Esophagus mucosa (tissue), 1 donor: ENCODE measurements at regions not wholly inside any gene's neighbourhood (a gene's known extent, or its start where the extent isn't known, plus 50 kb on each side); places are given as distances from the start of the nearest gene placed in this dataset.
A peak's percentile ranks its signal among the peaks of the same experiment; 100 is the strongest.
"Not testable (repeated sequence)": the region's sequence is repeated elsewhere in the genome, so short reads cannot be mapped to it uniquely, and the experiment has no call there.

Experiments used
- ATAC-seq: fragments of 200-7000 bp; cut with Tn5 transposase; one replicate; pipeline ENCODE4 v1.9.1; 2020
- donor health status: DM: yes; HTN: yes; CAD: no.

DNA sequence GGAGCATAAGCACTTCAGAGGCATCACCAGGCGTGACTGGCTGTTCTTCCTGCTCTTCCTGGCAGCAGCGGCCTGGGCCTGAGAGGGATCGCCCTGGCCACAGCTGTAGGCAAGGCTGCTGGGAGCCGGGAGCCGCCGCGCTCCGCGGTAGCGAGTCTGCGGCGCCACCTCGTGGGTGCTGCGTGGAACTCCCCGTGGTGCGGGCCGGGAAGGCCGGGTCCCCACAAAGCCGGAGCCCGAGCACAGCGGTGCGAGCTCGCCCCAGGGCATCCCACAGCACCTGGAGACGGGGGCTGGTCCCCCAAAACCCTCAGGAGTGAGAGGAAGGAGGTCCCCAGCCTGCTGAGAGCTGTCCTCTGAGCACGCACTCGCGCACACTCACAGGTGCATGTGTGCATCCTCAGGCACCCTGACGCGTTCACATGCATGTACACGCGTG is 1546.5 kb downstream of the RPIA start:
- not testable (repeated sequence) for ATAC-seq

- not testable (repeated sequence) for ATAC-seq
These were observed 1547.2 kb downstream of the RPIA start for GRCh38 chr2:90238505-90239230.

GRCh38 chr2:90239769-90240168 is 1548.3 kb downstream of the RPIA start:
- ATAC-seq: not testable (repeated sequence)

GRCh38 chr2:90244902-90245765 is 1553.7 kb downstream of the RPIA start:
- not testable (repeated sequence) for ATAC-seq

DNA sequence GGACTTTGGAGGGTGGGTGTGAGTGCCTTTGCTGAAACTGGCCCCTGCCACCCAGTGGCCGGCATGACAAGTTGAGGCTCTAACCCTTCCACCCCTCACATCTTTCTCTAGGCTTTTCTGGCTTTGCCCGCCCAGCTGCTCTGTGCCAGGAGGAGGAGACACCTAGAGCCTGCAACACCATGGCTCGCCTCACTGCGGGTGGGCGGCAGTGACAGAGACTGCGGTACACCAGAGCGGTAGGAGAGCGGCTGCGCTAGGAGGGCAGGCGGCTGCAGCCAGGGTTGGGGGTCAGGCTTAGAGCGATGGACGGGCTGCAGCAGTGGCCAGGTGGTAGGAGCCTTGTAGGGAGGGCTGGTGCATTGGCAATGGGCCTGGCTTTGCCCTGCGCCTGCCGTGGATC is 1556.9 kb downstream of the RPIA start:
- not testable (repeated sequence) for ATAC-seq

- not testable (repeated sequence) for ATAC-seq
These were observed 1558.9 kb downstream of the RPIA start for GRCh38 chr2:90250350-90250749.

- ATAC-seq: not testable (repeated sequence)
These were observed 1560.1 kb downstream of the RPIA start for GRCh38 chr2:90251576-90251975.

- ATAC-seq: not testable (repeated sequence)
These were observed 1561.8 kb downstream of the RPIA start for GRCh38 chr2:90253306-90253705.

DNA sequence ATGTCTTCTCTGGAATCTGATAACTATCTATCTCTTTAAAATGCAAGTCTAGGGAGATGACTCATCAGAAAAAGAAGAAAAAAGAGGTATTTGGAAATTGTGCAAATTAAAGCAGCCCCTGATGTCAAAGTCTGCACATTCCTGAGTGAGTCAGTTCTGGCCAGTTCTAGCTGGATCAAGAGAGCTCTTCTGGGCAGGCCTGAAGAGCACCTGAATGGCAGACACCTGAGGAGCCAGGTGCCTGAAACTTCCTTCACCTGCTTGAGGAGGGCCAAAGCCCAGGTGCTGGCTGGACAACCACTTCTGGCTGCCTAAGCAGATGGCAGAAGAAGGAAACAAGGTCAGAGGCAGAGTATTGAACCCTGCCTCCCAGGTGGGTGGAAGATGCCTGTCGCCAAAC is 1575.4 kb downstream of the RPIA start:
- not testable (repeated sequence) for ATAC-seq

DNA sequence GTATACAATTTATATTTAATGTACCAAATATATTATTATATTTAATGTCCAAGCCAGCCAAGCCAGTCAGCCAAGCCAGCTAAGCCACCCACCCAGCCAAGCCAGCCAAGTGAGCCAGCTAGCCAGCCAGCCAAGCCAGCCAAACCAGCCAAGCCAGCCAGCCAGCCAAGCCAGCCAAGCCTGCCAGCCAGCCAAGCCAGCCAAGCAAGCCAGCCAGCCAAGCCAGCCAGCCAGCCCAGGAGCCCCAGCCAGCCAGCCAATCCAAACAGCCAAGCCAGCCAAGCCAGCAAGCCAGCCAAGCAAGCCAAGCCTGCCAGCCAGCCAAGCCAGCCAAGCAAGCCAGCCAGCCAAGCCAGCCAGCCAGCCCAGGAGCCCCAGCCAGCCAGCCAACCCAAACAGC is 1596.3 kb downstream of the RPIA start:
- not testable (repeated sequence) for ATAC-seq

DNA sequence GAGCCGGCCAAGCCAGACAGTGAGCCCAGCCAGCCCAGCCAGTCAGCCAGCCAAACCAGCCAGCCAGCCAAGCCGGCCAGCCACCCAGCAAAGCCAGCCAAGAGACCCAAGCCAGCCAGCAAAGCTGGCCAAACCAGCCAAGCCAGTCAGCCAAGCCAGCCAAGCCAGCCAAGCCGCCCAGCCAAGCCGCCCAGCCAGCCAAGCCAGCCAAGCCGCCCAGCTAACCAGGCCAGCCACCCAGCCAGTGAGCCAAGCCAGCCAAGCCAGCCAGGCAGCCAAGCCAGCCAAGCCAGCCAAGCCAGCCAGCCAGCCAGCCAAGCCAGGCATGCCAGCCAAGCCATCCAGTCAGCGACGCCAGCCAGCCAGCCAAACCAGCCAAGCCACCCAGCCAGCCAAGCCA is 1596.9 kb downstream of the RPIA start:
- ATAC-seq: not testable (repeated sequence)

DNA sequence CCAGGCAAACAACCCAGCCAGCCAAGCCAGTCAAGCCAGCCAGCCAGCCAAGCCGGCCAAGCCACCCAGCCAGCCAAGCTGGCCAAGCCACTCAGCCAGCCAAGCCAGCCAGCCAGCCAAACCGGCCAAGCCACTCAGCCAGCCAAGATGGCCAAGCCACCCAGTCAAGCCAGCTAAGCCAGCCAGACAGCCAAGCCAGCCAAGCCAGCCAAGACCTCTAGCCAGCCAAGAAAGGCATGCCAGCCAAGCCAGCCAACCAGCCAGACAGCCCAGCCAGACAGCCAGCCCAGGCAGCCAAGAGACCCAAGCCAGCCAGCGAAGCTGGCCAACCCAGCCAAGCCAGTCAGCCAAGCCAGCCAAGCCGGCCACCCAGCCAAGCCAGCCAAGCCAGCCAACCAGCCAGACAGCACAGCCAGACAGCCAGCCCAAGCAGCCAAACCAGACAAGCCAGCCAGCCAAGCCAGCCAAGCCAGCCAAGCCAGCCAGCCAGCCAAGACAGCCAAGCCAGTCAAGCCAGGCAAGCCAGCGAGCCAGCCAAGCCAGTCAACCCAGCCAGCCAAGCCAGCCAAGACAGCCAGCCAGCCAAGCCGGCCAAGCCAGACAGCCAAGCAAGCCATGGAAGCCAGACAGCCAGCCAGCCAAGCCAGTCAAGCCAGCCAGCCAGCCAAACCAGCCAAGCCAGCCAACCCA is 1598.0 kb downstream of the RPIA start:
- ATAC-seq: not testable (repeated sequence)

- ATAC-seq: not testable (repeated sequence)
These were observed 1599.2 kb downstream of the RPIA start for GRCh38 chr2:90290701-90291100.

DNA sequence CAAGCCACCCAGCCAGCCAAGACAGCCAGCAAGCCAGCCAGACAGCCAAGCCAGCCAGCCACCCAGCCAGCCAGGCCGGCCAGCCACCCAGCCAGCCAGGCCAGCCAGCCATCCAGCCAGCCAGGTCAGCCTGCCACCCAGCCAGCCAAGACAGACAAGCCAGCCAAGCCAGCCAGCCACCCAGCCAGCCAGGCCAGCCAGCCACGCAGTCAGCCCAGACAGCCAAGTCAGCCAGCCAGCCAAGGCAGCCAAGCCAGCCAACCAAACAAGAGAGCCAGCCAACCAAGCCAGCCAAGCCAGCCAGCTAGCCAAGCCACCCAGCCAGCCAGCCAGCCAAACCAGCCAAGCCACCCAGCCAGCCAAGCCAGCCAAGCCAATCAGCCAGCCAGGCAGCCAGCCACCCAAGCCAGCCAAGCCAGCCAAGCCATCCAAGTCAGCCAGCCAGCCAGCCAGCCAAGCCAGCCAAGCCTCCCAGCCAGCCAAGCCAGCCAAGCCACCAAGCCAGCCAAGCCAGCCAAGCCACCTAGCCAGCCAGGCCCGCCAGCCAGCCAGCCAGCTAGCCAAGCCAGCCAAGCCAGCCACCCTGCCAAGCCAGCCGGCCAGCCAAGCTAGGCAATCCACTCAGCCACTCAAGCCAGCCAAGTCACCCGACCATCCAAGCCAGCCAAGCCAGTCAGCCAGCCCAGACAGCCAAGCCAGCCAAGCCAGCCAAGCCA is 1599.9 kb downstream of the RPIA start:
- not testable (repeated sequence) for ATAC-seq

GRCh38 chr2:90291934-90292333 is 1600.5 kb downstream of the RPIA start:
- not testable (repeated sequence) for ATAC-seq

GRCh38 chr2:90292451-90292850 is 1601.0 kb downstream of the RPIA start:
- ATAC-seq: not testable (repeated sequence)

- peak; percentile 33 for ATAC-seq
These were observed 1601.8 kb downstream of the RPIA start for GRCh38 chr2:90293224-90293623.

GRCh38 chr2:90293806-90294205 is 1602.3 kb downstream of the RPIA start:
- ATAC-seq: not testable (repeated sequence)

DNA sequence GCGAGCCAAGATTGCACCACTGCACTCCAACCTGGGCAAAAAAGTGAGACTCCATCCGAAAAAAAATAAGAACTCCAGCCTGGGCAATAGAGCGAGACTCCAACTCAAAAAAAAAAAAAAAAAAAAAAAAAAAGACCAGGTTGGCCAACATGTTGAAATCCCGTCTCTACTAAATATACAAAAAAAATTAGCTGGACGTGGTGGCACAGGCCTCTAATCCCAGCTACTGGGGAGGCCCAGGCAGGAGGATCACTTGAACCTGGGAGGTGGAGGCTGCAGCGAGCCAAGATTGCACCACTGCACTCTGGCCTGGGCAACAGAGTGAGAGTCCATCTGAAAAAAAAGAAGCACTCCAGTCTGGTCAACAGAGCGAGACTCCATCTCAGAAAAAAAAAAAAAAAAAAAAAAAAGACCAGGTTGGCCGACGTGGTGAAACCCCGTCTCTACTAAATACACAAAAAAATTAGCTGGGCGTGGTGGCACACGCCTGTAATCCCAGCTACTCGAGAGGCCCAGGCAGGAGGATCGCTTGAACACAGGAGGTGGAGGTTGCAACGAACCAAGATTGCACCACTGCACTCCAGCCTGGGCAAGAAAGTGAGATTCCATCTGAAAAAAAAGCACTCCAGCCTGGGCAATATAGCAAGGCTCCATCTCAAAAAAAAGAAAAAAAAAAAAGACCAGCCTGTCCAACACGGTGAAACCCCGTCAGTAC is 1603.7 kb downstream of the RPIA start:
- not testable (repeated sequence) for ATAC-seq

DNA sequence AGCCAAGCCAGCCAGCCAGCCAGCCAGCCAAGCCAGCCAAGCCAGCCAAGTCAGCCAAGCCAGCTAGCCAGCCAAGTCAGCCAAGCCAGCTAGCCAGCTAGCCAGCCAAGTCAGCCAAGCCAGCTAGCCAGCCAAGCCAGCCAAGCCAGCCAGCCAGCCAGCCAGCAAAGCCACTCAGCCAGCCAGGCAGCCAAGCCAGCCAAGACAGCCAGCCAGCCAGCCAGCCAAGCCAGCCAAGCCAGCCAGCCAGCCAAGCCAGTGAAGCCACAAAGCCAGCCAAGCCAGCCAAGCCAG is 1605.0 kb downstream of the RPIA start:
- not testable (repeated sequence) for ATAC-seq

GRCh38 chr2:90297701-90298100 is 1606.2 kb downstream of the RPIA start:
- not testable (repeated sequence) for ATAC-seq
